Stimulated activated effector memory CD8-positive, alpha-beta T cell treated with anti-CD3 and anti-CD28 coated beads, Interleukin-12 subunit alpha, Interleukin-12 subunit beta, amount 100 ng/mL, for 72 hours (primary cell): ENCODE measurements at regions not wholly inside any gene's neighbourhood (a gene's known extent, or its start where the extent isn't known, plus 50 kb on each side); places are given as distances from the start of the nearest gene placed in this dataset.

Experiments
- ATAC-seq: fragments of 150-1000 bp; cut with Tn5 transposase; 2 replicates; pipeline ENCODE4 v1.10.0; 2021
- DNase-seq, 2 donors: peaks; one replicate each; pipeline ENCODE4 v3.0.0; 2021 to 2022; ENCODE audit warnings: low spot score in 2 of 2
- H3K27ac Mint-ChIP-seq: one replicate; pipeline ENCODE4 v1.8.0; 2022; ENCODE audit warnings: mild to moderate bottlenecking, mixed read lengths
- H3K36me3 Mint-ChIP-seq: one replicate; pipeline ENCODE4 v1.8.0; 2022; ENCODE audit warnings: mild to moderate bottlenecking, mixed read lengths
- H3K4me1 Mint-ChIP-seq: one replicate; pipeline ENCODE4 v1.8.0; 2022; ENCODE audit warnings: mixed read lengths
- H3K4me3 Mint-ChIP-seq: one replicate; pipeline ENCODE4 v1.8.0; 2022; ENCODE audit warnings: mild to moderate bottlenecking, mixed read lengths
- H3K9me3 Mint-ChIP-seq: one replicate; pipeline ENCODE4 v1.8.0; 2022; ENCODE audit warnings: mixed read lengths

GRCh38 chrX:39450234-39450977 is 647.4 kb downstream of the BCOR start:
- Mint-ChIP-seq H3K27ac (no peak overlapping the region), H3K4me1 (no peaks in the 10 kb centered on the region), H3K36me3 (no peaks in the 10 kb centered on the region), H3K4me3 (no peak overlapping the region), H3K9me3 (no peaks in the 10 kb centered on the region)
- ATAC-seq (no peak), DNase-seq (no peak)

GRCh38 chrX:39451046-39451445 is 646.7 kb downstream of the BCOR start:
- H3K36me3 Mint-ChIP-seq, result no peaks in the 10 kb centered on the region
- DNase-seq (no peak), ATAC-seq (no peak)
- no peaks in the 10 kb centered on the region for H3K9me3 Mint-ChIP-seq
- no peak overlapping the region for H3K4me3 Mint-ChIP-seq
- no peaks in the 10 kb centered on the region for H3K4me1 Mint-ChIP-seq
- no peak overlapping the region for H3K27ac Mint-ChIP-seq

- no peak for ATAC-seq
- H3K9me3 Mint-ChIP-seq, result no peaks in the 10 kb centered on the region
- no peaks in the 10 kb centered on the region for H3K4me1 Mint-ChIP-seq
- H3K27ac Mint-ChIP-seq, result no peak overlapping the region
- H3K4me3 Mint-ChIP-seq, result no peak overlapping the region
- DNase-seq, result no peak
- no peaks in the 10 kb centered on the region for H3K36me3 Mint-ChIP-seq
Observed at GRCh38 chrX:39452401-39452800, 645.4 kb downstream of the BCOR start.

GRCh38 chrX:39453889-39454621 is 643.7 kb downstream of the BCOR start:
- no peaks in the 10 kb centered on the region for H3K9me3 Mint-ChIP-seq
- ATAC-seq, result no peak
- no peak overlapping the region for H3K27ac Mint-ChIP-seq
- no peaks in the 10 kb centered on the region for H3K4me1 Mint-ChIP-seq
- no peak overlapping the region for H3K4me3 Mint-ChIP-seq
- no peaks in the 10 kb centered on the region for H3K36me3 Mint-ChIP-seq
- DNase-seq, result no peak

GRCh38 chrX:39456894-39457604 is 640.7 kb downstream of the BCOR start:
- ATAC-seq (no peak), DNase-seq (no peak)
- Mint-ChIP-seq H3K36me3 (no peaks in the 10 kb centered on the region), H3K4me3 (no peak overlapping the region), H3K27ac (no peak overlapping the region), H3K4me1 (no peaks in the 10 kb centered on the region), H3K9me3 (no peaks in the 10 kb centered on the region)

- Mint-ChIP-seq H3K4me1 (no peaks in the 10 kb centered on the region), H3K9me3 (no peaks in the 10 kb centered on the region), H3K27ac (no peak overlapping the region), H3K4me3 (no peak overlapping the region), H3K36me3 (no peaks in the 10 kb centered on the region)
- ATAC-seq (no peak), DNase-seq (no peak)
Observed at GRCh38 chrX:39458779-39459178, 639.0 kb downstream of the BCOR start.

- Mint-ChIP-seq H3K4me3 (no peak overlapping the region), H3K4me1 (no peaks in the 10 kb centered on the region), H3K27ac (no peak overlapping the region), H3K36me3 (no peaks in the 10 kb centered on the region), H3K9me3 (no peaks in the 10 kb centered on the region)
- DNase-seq (no peak), ATAC-seq (no peak)
Observed at GRCh38 chrX:39459204-39459603, 638.6 kb downstream of the BCOR start.

GRCh38 chrX:39459952-39460351 is 637.8 kb downstream of the BCOR start:
- DNase-seq, result no peak
- no peaks in the 10 kb centered on the region for H3K36me3 Mint-ChIP-seq
- no peak for ATAC-seq
- no peaks in the 10 kb centered on the region for H3K9me3 Mint-ChIP-seq
- peaks cover 7% of the 10 kb centered on the region for H3K4me1 Mint-ChIP-seq
- H3K4me3 Mint-ChIP-seq, result no peak overlapping the region
- H3K27ac Mint-ChIP-seq, result no peak overlapping the region

- H3K4me3 Mint-ChIP-seq, result no peak overlapping the region
- no peaks in the 10 kb centered on the region for H3K9me3 Mint-ChIP-seq
- H3K27ac Mint-ChIP-seq, result no peak overlapping the region
- H3K36me3 Mint-ChIP-seq, result no peaks in the 10 kb centered on the region
- DNase-seq, result no peak
- ATAC-seq, result no peak
- H3K4me1 Mint-ChIP-seq, result peaks cover 8% of the 10 kb centered on the region
Observed at GRCh38 chrX:39460499-39460898, 637.3 kb downstream of the BCOR start.

- ATAC-seq (no peak), DNase-seq (no peak)
- H3K4me1 Mint-ChIP-seq, result peaks cover 8% of the 10 kb centered on the region
- no peaks in the 10 kb centered on the region for H3K9me3 Mint-ChIP-seq
- no peak overlapping the region for H3K27ac Mint-ChIP-seq
- no peak overlapping the region for H3K4me3 Mint-ChIP-seq
- H3K36me3 Mint-ChIP-seq, result no peaks in the 10 kb centered on the region
Observed at GRCh38 chrX:39462835-39463234, 634.9 kb downstream of the BCOR start.

GRCh38 chrX:39464253-39464652 is 633.5 kb downstream of the BCOR start:
- Mint-ChIP-seq H3K9me3 (no peaks in the 10 kb centered on the region), H3K27ac (peak overlapping the region; percentile 52)
- no peak for DNase-seq

GRCh38 chrX:39465467-39465866 is 632.3 kb downstream of the BCOR start:
- H3K27ac Mint-ChIP-seq, result no peak overlapping the region
- H3K9me3 Mint-ChIP-seq, result no peaks in the 10 kb centered on the region
- ATAC-seq, result no peak
- DNase-seq, result no peak
- H3K4me1 Mint-ChIP-seq, result peaks cover 8% of the 10 kb centered on the region
- H3K4me3 Mint-ChIP-seq, result no peak overlapping the region
- no peaks in the 10 kb centered on the region for H3K36me3 Mint-ChIP-seq

More at GRCh38 chrX:39464253-39464652, 633.5 kb downstream of the BCOR start:
- ATAC-seq, result no peak
- Mint-ChIP-seq H3K4me1 (peaks cover 8% of the 10 kb centered on the region), H3K36me3 (no peaks in the 10 kb centered on the region), H3K4me3 (no peak overlapping the region)

- H3K9me3 Mint-ChIP-seq, result no peaks in the 10 kb centered on the region
- no peak for ATAC-seq
- no peak overlapping the region for H3K27ac Mint-ChIP-seq
- H3K4me3 Mint-ChIP-seq, result no peak overlapping the region
- peaks cover 8% of the 10 kb centered on the region for H3K4me1 Mint-ChIP-seq
- no peak for DNase-seq
- no peaks in the 10 kb centered on the region for H3K36me3 Mint-ChIP-seq
Observed at GRCh38 chrX:39465906-39466305, 631.9 kb downstream of the BCOR start.

- Mint-ChIP-seq H3K9me3 (no peaks in the 10 kb centered on the region), H3K4me3 (no peak overlapping the region), H3K27ac (no peak overlapping the region), H3K4me1 (peaks cover 8% of the 10 kb centered on the region), H3K36me3 (no peaks in the 10 kb centered on the region)
- DNase-seq (no peak), ATAC-seq (no peak)
Observed at GRCh38 chrX:39469126-39469525, 628.6 kb downstream of the BCOR start.

GRCh38 chrX:39470588-39471407 is 627.0 kb downstream of the BCOR start:
- Mint-ChIP-seq H3K4me3 (no peak overlapping the region), H3K4me1 (no peaks in the 10 kb centered on the region), H3K9me3 (no peaks in the 10 kb centered on the region), H3K36me3 (no peaks in the 10 kb centered on the region), H3K27ac (no peak overlapping the region)
- ATAC-seq (no peak), DNase-seq (no peak)
